K562 (cell line): ENCODE measurements at regions not wholly inside any gene's neighbourhood (a gene's known extent, or its start where the extent isn't known, plus 50 kb on each side); places are given as distances from the start of the nearest gene placed in this dataset.

Experiments
- ATAC-seq: fragments of 200-7000 bp; cut with Tn5 transposase; 3 replicates; pipeline ENCODE4 v1.9.1; 2020; ENCODE audit warnings: moderate library complexity
- BruUV-seq: library from RNA; stranded (reverse); fragments of 400-500 nt; replicated peaks from 2 replicates; lab custom pipeline; 2021; lab: Mats Ljungman, UMichigan
- CTCF ChIA-PET: fragments of 300-600 bp; formaldehyde crosslinking; extraction: SDS; loops from one replicate; lab custom pipeline; 2021; ENCODE audit warnings: low intra/inter-chr PET ratio; lab: Yijun Ruan, JAX
- POLR2A ChIA-PET: fragments of 300-600, 350-650 bp; sonication (Branson Sonifier 250); formaldehyde crosslinking; extraction: SDS; loops from one replicate; lab custom pipeline; 2021; ENCODE audit warnings: antibody characterized with exemption, inconsistent platforms; lab: Yijun Ruan, JAX
- DNase-seq, 4 experiments: peaks; one replicate each; pipeline versions ENCODE4 v3.0.0 to v3.0.0-alpha.2; 2011 to 2018; ENCODE audit warnings: low spot score in 3 of 4, mixed read lengths in 3 of 4; ENCODE audit errors: extremely low read depth in 1 of 4
- FAIRE-seq: peaks from 2 replicates; lab custom pipeline; 2011; peaks lifted over from hg19 to GRCh38; lab: Jason Lieb, UNC
- H2AFZ ChIP-seq: 2 replicates; pipeline ENCODE4 v1.6.0; 2011; ENCODE audit warnings: low read depth, low read length, control low read depth, inconsistent platforms
- H3K27ac ChIP-seq: fragments of 200-600 bp; 3 replicates; pipeline ENCODE4 v1.8.0; 2011; ENCODE audit warnings: low read depth, mild to moderate bottlenecking, control low read depth, inconsistent platforms, low read length, moderate library complexity, mixed read lengths; ENCODE audit errors: extremely low read depth
- H3K27me3 ChIP-seq, 2 experiments: fragments of 300-600 bp in 1 of 2; 2 replicates in 1 of 2; 3 replicates in 1 of 2; pipeline versions ENCODE4 v1.6.0 to v1.8.0; 2011; ENCODE audit warnings: inconsistent platforms in 2 of 2, low read length in 2 of 2, mild to moderate bottlenecking in 1 of 2, mixed read lengths in 1 of 2, moderate library complexity in 1 of 2; ENCODE audit not compliant: control insufficient read depth in 2 of 2, insufficient read depth in 2 of 2
- H3K36me3 ChIP-seq: fragments of 300-600 bp; 3 replicates; pipeline ENCODE4 v1.8.0; 2011; ENCODE audit warnings: mild to moderate bottlenecking, low read length, inconsistent platforms; ENCODE audit not compliant: control insufficient read depth, insufficient read depth
- H3K4me1 ChIP-seq, 2 experiments: fragments of 200-600 bp in 1 of 2; replicated peaks in 1 of 2; 2 replicates in 1 of 2; 3 replicates in 1 of 2; pipeline versions ENCODE4 v1.5.1 to v1.8.0; 2011; ENCODE audit warnings: inconsistent platforms in 2 of 2, low read length in 2 of 2, mild to moderate bottlenecking in 1 of 2, mixed read lengths in 1 of 2, moderate library complexity in 1 of 2; ENCODE audit not compliant: control insufficient read depth in 2 of 2, insufficient read depth in 2 of 2
- H3K4me2 ChIP-seq: 2 replicates; pipeline ENCODE4 v1.6.1; 2011; ENCODE audit warnings: low read length, control low read depth, inconsistent platforms, mixed read lengths; ENCODE audit not compliant: insufficient read depth
- H3K4me3 ChIP-seq: fragments of 200-600 bp; sonication (generic), shearing (Covaris generic); 2 replicates; pipeline ENCODE4 v1.5.1; 2016; ENCODE audit warnings: control low read depth, inconsistent platforms
- H3K79me2 ChIP-seq: fragments of 200-600 bp; 3 replicates; pipeline ENCODE4 v1.8.0; 2011; ENCODE audit warnings: low read length, inconsistent platforms; ENCODE audit not compliant: control insufficient read depth, insufficient read depth
- H3K9ac ChIP-seq, 2 experiments: 2 replicates each; pipeline versions ENCODE4 v1.6.0 to v1.6.1; 2011; ENCODE audit warnings: low read depth in 2 of 2, low read length in 2 of 2, control low read depth in 1 of 2, inconsistent platforms in 1 of 2, mild to moderate bottlenecking in 1 of 2, mixed read lengths in 1 of 2; ENCODE audit not compliant: insufficient read depth in 1 of 2
- H3K9me1 ChIP-seq: one replicate; pipeline ENCODE4 v1.6.0; 2011; ENCODE audit warnings: inconsistent platforms, mild to moderate bottlenecking, low read length, moderate library complexity; ENCODE audit not compliant: control insufficient read depth, insufficient read depth
- H3K9me3 ChIP-seq: replicated peaks from 2 replicates; pipeline ENCODE4 v1.5.1; 2011; ENCODE audit warnings: low read depth, low read length, inconsistent platforms; ENCODE audit not compliant: control insufficient read depth, insufficient read depth
- H4K20me1 ChIP-seq: replicated peaks from 2 replicates; pipeline ENCODE4 v1.6.1; 2011; ENCODE audit warnings: low read length, inconsistent platforms, mixed read lengths; ENCODE audit not compliant: control insufficient read depth, insufficient read depth
- GATAD2A ChIP-seq: fragments of 450-650 bp; IDR thresholded peaks from 2 replicates; pipeline ENCODE4 v1.6.1; 2017
- HDAC3 ChIP-seq: fragments of 450-650 bp; IDR thresholded peaks from 2 replicates; pipeline ENCODE4 v1.6.1; 2018; ENCODE audit warnings: borderline replicate concordance, mild to moderate bottlenecking, moderate library complexity; ENCODE audit not compliant: partially characterized antibody
- MTA2 ChIP-seq: fragments of 450-650 bp; IDR thresholded peaks from 2 replicates; pipeline ENCODE4 v1.6.1; 2016; ENCODE audit warnings: low read depth
- NR1H2 ChIP-seq: sonication (generic); formaldehyde crosslinking; IDR thresholded peaks from 2 replicates; pipeline ENCODE4 v1.4.0; 2020; ENCODE audit warnings: mild to moderate bottlenecking, missing genetic modification reagents
- SOX6 ChIP-seq: fragments of 450-650 bp; IDR thresholded peaks from 2 replicates; pipeline ENCODE4 v1.6.1; 2014; ENCODE audit warnings: mild to moderate bottlenecking
- STAT5A ChIP-seq: IDR thresholded peaks from 2 replicates; pipeline ENCODE4 v1.6.1; 2012; ENCODE audit warnings: low read length, inconsistent platforms, borderline replicate concordance
- TBL1XR1 ChIP-seq, 2 experiments: IDR thresholded peaks; 2 replicates each; pipeline ENCODE4 v1.6.1; 2012; ENCODE audit warnings: improper control_type of control experiment in 2 of 2, low read length in 2 of 2, mild to moderate bottlenecking in 1 of 2
- ZBTB17 ChIP-seq: fragments of 450-650 bp; formaldehyde crosslinking; IDR thresholded peaks from 2 replicates; pipeline ENCODE4 v1.4.0; 2020; ENCODE audit warnings: mild to moderate bottlenecking
- ZFP1 ChIP-seq: fragments of 450-650 bp; formaldehyde crosslinking; IDR thresholded peaks from 2 replicates; pipeline ENCODE4 v1.4.0; 2020; ENCODE audit warnings: mild to moderate bottlenecking, mixed read lengths
- in situ Hi-C: fragments of 300-500 bp; cut with MboI; formaldehyde crosslinking; loops from 4 replicates; pipeline ENCODE4 v1.15.0; 2018; ENCODE audit warnings: inconsistent platforms, mixed read lengths
- intact Hi-C: fragments of 100-400 bp; cut with micrococcal nuclease; formaldehyde crosslinking; loops from 2 replicates; pipeline ENCODE4 v1.14.2; 2022
- TF ChIP-seq, protein P1 (sequence below): sonication (generic); formaldehyde crosslinking; IDR thresholded peaks from 2 replicates; pipeline ENCODE4 v1.8.1; 2023; ENCODE audit warnings: mild to moderate bottlenecking, missing genetic modification reagents
- TF ChIP-seq, protein P2 (sequence below), 2 experiments: fragments of 200-800 bp in 1 of 2; sonication (Bioruptor generic) in 1 of 2; sonication (generic) in 1 of 2; formaldehyde crosslinking in 1 of 2; IDR thresholded peaks in 1 of 2; conservative IDR thresholded peaks in 1 of 2; 2 replicates each; pipeline versions ENCODE4 v1.5.0 to v1.6.1; 2016 to 2020; ENCODE audit warnings: missing compliant biosample characterization in 1 of 2, missing genetic modification characterization in 1 of 2, missing genetic modification reagents in 1 of 2
- TF ChIP-seq, protein P3 (sequence below): fragments of 450-650 bp; IDR thresholded peaks from 2 replicates; pipeline ENCODE4 v1.6.1; 2016; ENCODE audit warnings: low read depth
- TF ChIP-seq, protein P4 (sequence below): sonication (generic); formaldehyde crosslinking; IDR thresholded peaks from 2 replicates; pipeline ENCODE4 v1.8.0; 2022; ENCODE audit warnings: mild to moderate bottlenecking, missing genetic modification reagents

DNA sequence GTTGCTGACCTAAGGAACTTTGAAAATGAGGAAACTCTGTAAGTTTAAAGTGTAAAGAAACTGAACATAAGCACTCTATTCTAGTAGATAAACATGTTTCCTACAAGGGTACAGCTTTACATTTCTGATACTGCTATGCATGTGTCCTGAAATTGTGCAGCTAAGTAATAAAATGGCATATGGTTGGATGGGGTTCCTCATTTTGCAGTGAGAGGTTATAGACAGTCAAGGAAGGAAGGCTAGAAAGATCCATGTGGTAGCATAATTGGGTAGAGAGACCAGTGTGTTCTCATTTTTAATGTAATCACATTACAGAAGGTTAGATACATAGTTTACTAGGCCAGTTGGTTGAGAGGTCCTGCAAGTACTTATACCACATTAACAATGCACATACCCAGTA lies 477.0 kb downstream of the TMEM121 start:
- Histone ChIP-seq H3K9ac (no peak overlapping the region), H4K20me1 (no peaks in the 10 kb centered on the region), H3K36me3 (no peaks in the 10 kb centered on the region), H3K27ac (no peak overlapping the region), H3K9me1 (no peaks in the 10 kb centered on the region), H3K4me1 (no peaks in the 10 kb centered on the region), H3K9me3 (0 out of 2 replicates have a peak, but pooled peaks cover 1% of the 10 kb centered on the region), H2AFZ (no peak overlapping the region), H3K4me2 (no peak overlapping the region), H3K79me2 (no peaks in the 10 kb centered on the region), H3K4me3 (no peak overlapping the region), H3K27me3 (no peaks in the 10 kb centered on the region)
- no peak for DNase-seq
- in situ Hi-C loops: no loop called here
- no peak for FAIRE-seq
- ChIA-PET POLR2A (no interaction called here), CTCF (no interaction called here)
- no TSS peak for BruUV-seq
- intact Hi-C loops: no loop called here
- ATAC-seq: no peak
- no peak for TF ChIP-seq SOX6
- TF ChIP-seq, protein P1, sequence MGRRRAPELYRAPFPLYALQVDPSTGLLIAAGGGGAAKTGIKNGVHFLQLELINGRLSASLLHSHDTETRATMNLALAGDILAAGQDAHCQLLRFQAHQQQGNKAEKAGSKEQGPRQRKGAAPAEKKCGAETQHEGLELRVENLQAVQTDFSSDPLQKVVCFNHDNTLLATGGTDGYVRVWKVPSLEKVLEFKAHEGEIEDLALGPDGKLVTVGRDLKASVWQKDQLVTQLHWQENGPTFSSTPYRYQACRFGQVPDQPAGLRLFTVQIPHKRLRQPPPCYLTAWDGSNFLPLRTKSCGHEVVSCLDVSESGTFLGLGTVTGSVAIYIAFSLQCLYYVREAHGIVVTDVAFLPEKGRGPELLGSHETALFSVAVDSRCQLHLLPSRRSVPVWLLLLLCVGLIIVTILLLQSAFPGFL (CRISPR knock-in tag): no peak
- no peak for TF ChIP-seq MTA2
- no peak for TF ChIP-seq TBL1XR1 (IDR thresholded peaks at IDR 0.05; ENCODE audit: low read length in 2 of 2)
- no peak for TF ChIP-seq ZBTB17 (CRISPR knock-in tag)
- TF ChIP-seq, protein P2, sequence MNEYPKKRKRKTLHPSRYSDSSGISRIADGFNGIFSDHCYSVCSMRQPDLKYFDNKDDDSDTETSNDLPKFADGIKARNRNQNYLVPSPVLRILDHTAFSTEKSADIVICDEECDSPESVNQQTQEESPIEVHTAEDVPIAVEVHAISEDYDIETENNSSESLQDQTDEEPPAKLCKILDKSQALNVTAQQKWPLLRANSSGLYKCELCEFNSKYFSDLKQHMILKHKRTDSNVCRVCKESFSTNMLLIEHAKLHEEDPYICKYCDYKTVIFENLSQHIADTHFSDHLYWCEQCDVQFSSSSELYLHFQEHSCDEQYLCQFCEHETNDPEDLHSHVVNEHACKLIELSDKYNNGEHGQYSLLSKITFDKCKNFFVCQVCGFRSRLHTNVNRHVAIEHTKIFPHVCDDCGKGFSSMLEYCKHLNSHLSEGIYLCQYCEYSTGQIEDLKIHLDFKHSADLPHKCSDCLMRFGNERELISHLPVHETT (CRISPR knock-in tag; conservative IDR thresholded peaks at IDR 0.05 in 1 of 2, IDR thresholded peaks at IDR 0.05 in 1 of 2): no peak
- no peak for TF ChIP-seq GATAD2A
- TF ChIP-seq NR1H2 (CRISPR knock-in tag): no peak
- TF ChIP-seq, protein P3, sequence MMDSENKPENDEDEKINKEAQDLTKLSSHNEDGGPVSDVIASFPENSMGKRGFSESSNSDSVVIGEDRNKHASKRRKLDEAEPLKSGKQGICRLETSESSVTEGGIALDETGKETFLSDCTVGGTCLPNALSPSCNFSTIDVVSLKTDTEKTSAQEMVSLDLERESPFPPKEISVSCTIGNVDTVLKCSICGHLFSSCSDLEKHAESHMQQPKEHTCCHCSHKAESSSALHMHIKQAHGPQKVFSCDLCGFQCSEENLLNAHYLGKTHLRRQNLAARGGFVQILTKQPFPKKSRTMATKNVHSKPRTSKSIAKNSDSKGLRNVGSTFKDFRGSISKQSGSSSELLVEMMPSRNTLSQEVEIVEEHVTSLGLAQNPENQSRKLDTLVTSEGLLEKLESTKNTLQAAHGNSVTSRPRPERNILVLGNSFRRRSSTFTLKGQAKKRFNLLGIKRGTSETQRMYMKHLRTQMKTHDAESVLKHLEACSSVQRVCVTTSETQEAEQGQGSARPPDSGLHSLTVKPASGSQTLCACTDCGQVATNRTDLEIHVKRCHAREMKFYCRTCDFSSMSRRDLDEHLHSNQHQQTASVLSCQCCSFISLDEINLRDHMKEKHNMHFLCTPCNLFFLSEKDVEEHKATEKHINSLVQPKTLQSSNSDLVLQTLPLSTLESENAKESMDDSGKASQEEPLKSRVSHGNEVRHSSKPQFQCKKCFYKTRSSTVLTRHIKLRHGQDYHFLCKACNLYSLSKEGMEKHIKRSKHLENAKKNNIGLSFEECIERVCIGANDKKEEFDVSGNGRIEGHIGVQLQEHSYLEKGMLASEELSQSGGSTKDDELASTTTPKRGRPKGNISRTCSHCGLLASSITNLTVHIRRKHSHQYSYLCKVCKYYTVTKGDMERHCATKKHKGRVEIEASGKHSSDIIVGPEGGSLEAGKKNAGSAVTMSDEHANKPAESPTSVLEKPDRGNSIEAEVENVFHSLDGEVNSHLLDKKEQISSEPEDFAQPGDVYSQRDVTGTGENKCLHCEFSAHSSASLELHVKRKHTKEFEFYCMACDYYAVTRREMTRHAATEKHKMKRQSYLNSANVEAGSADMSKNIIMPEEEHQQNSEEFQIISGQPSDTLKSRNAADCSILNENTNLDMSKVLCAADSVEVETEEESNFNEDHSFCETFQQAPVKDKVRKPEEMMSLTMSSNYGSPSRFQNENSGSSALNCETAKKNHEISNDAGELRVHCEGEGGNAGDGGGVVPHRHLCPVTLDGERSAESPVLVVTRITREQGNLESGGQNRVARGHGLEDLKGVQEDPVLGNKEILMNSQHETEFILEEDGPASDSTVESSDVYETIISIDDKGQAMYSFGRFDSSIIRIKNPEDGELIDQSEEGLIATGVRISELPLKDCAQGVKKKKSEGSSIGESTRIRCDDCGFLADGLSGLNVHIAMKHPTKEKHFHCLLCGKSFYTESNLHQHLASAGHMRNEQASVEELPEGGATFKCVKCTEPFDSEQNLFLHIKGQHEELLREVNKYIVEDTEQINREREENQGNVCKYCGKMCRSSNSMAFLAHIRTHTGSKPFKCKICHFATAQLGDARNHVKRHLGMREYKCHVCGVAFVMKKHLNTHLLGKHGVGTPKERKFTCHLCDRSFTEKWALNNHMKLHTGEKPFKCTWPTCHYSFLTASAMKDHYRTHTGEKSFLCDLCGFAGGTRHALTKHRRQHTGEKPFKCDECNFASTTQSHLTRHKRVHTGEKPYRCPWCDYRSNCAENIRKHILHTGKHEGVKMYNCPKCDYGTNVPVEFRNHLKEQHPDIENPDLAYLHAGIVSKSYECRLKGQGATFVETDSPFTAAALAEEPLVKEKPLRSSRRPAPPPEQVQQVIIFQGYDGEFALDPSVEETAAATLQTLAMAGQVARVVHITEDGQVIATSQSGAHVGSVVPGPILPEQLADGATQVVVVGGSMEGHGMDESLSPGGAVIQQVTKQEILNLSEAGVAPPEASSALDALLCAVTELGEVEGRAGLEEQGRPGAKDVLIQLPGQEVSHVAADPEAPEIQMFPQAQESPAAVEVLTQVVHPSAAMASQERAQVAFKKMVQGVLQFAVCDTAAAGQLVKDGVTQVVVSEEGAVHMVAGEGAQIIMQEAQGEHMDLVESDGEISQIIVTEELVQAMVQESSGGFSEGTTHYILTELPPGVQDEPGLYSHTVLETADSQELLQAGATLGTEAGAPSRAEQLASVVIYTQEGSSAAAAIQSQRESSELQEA: no peak
- TF ChIP-seq, protein P4, sequence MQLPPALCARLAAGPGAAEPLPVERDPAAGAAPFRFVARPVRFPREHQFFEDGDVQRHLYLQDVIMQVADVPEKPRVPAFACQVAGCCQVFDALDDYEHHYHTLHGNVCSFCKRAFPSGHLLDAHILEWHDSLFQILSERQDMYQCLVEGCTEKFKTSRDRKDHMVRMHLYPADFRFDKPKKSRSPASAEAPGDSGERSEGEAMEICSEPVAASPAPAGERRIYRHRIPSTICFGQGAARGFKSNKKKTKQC (CRISPR knock-in tag): no peak
- TF ChIP-seq ZFP1 (CRISPR knock-in tag): no peak
- no peak for TF ChIP-seq STAT5A
- no peak for TF ChIP-seq HDAC3
